ENCODE measurements at regions not wholly inside any gene's neighbourhood (a gene's known extent, or its start where the extent isn't known, plus 50 kb on each side); places are given as distances from the start of the nearest gene placed in this dataset.

- TF ChIP-seq, protein P1, sequence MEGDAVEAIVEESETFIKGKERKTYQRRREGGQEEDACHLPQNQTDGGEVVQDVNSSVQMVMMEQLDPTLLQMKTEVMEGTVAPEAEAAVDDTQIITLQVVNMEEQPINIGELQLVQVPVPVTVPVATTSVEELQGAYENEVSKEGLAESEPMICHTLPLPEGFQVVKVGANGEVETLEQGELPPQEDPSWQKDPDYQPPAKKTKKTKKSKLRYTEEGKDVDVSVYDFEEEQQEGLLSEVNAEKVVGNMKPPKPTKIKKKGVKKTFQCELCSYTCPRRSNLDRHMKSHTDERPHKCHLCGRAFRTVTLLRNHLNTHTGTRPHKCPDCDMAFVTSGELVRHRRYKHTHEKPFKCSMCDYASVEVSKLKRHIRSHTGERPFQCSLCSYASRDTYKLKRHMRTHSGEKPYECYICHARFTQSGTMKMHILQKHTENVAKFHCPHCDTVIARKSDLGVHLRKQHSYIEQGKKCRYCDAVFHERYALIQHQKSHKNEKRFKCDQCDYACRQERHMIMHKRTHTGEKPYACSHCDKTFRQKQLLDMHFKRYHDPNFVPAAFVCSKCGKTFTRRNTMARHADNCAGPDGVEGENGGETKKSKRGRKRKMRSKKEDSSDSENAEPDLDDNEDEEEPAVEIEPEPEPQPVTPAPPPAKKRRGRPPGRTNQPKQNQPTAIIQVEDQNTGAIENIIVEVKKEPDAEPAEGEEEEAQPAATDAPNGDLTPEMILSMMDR (IDR thresholded peaks at IDR 0.05): no peak
- TF ChIP-seq POLR2A (IDR thresholded peaks at IDR 0.05): no peak
Observed at GRCh38 chr2:48901015-48901343, 145.5 kb upstream of the LHCGR start.

Data from adrenal gland (tissue), 5 donors.